Activated T-helper 2 cell treated with anti-CD3 and anti-CD28 coated beads, Interferon-gamma antibody, Interleukin-2, Interleukin-4, amounts not matched to agents 10 μg/mL and 5 μg/mL and 100 μg/mL, durations not matched to agents 14 hours and 24 hours and 36 hours (primary cell): ENCODE measurements at regions not wholly inside any gene's neighbourhood (a gene's known extent, or its start where the extent isn't known, plus 50 kb on each side); places are given as distances from the start of the nearest gene placed in this dataset.

Experiments used
- DNase-seq: peaks from one replicate; pipeline ENCODE4 v3.0.0; 2021; ENCODE audit warnings: low spot score
- H3K27ac Mint-ChIP-seq: one replicate; pipeline ENCODE4 v1.8.0; 2021; ENCODE audit warnings: mixed read lengths
- H3K27me3 Mint-ChIP-seq: one replicate; pipeline ENCODE4 v1.8.0; 2021; ENCODE audit warnings: low read depth, mixed read lengths
- H3K36me3 Mint-ChIP-seq: one replicate; pipeline ENCODE4 v1.8.0; 2021; ENCODE audit warnings: low read depth, mixed read lengths
- H3K4me1 Mint-ChIP-seq: one replicate; pipeline ENCODE4 v1.8.0; 2021; ENCODE audit warnings: low read depth, mixed read lengths
- H3K4me3 Mint-ChIP-seq: one replicate; pipeline ENCODE4 v1.8.0; 2021; ENCODE audit warnings: low read depth, mild to moderate bottlenecking, moderate library complexity, mixed read lengths
- H3K9me3 Mint-ChIP-seq: one replicate; pipeline ENCODE4 v1.8.0; 2021; ENCODE audit warnings: mixed read lengths
- intact Hi-C: fragments of 100-400 bp; cut with micrococcal nuclease; formaldehyde crosslinking; loops from one replicate; pipeline ENCODE4 v1.15.1; 2023

DNA sequence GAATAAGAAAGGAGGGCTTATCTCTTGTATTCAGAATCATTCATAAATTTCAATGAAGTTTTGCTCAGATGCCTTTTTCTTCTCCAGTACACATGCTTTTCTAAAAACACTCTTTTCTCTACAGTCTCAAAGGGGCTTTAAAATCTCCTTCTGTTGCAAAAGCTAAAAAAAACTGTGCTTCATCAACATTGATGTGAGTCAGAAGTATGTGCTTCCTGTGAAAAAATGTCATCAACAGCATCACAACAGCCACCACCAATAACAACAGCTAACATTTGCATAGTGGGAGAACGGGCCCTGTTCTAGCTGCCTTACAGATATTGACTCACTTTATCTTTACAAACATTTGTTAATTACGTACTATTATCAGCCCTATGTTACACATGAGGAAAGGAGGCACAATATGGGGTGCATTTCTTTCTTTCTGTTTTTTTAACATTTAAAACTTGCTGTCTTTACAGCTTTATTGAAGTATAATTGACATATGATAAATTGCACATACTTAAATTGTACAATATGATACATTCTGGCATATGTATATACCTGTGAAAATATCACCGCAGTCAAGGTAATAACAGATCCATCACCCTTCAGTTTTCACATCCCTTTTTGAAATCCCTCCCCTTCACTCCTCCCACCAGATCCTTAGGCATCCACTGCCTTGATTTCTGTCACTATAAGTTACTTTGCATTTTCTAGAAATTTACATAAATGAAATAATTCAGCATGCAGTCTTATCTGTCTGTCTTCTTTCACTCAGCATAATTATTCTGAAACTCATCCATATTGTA lies 1605.4 kb upstream of the LRRTM3 start:
- no peaks in the 10 kb centered on the region for H3K4me1 Mint-ChIP-seq
- intact Hi-C loops, result no loop called here
- DNase-seq, result no peak
- H3K27me3 Mint-ChIP-seq, result no peaks in the 10 kb centered on the region
- no peak overlapping the region for H3K27ac Mint-ChIP-seq
- H3K4me3 Mint-ChIP-seq, result no peak overlapping the region
- H3K9me3 Mint-ChIP-seq, result no peaks in the 10 kb centered on the region
- H3K36me3 Mint-ChIP-seq, result no peaks in the 10 kb centered on the region

DNA sequence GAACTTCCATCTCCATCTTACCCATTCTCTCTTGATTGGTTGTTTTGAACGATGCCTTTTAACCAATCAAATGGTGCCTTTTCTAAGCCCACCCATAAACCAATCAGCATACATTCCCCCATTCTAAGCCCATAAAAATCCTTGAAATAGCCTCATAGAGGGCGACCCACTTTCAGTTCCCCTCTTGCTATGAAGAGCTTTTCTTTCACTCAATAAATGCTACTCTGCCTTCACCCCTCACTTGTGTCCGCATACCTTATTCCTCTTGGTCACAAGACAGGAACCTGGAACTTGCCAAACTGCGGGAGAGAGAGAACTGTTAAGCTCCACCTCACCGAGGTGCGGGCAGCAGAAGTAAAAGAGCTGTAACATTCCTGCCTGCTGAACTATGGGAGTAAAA lies 1602.0 kb upstream of the LRRTM3 start:
- no peaks in the 10 kb centered on the region for H3K9me3 Mint-ChIP-seq
- H3K4me1 Mint-ChIP-seq, result no peaks in the 10 kb centered on the region
- H3K27ac Mint-ChIP-seq, result no peak overlapping the region
- DNase-seq, result no peak
- intact Hi-C loops, result no loop called here
- H3K36me3 Mint-ChIP-seq, result no peaks in the 10 kb centered on the region
- no peaks in the 10 kb centered on the region for H3K27me3 Mint-ChIP-seq
- H3K4me3 Mint-ChIP-seq, result no peak overlapping the region

DNA sequence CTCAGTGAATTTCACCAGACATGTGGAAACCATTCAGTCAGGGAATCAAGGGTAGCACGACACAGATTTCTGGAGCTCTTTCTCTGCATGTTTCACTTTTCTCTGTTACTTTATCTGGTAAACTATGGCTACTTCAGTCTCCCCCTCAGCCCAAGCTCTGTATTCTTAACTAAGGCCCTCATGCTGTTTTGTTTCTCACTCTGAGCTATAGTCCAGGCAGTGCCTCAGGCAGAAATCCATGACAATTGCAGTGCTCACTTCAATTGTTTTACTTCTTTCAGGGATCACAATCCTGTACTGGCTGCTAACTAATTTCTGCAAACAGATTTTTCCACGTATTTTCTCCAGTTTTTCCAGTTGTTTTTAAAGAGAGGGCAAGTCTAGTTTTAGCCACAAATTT lies 1599.9 kb upstream of the LRRTM3 start:
- intact Hi-C loops, result no loop called here
- Mint-ChIP-seq H3K27me3 (no peaks in the 10 kb centered on the region), H3K27ac (no peak overlapping the region), H3K4me1 (no peaks in the 10 kb centered on the region), H3K36me3 (no peaks in the 10 kb centered on the region), H3K9me3 (no peaks in the 10 kb centered on the region), H3K4me3 (no peak overlapping the region)
- DNase-seq, result no peak

DNA sequence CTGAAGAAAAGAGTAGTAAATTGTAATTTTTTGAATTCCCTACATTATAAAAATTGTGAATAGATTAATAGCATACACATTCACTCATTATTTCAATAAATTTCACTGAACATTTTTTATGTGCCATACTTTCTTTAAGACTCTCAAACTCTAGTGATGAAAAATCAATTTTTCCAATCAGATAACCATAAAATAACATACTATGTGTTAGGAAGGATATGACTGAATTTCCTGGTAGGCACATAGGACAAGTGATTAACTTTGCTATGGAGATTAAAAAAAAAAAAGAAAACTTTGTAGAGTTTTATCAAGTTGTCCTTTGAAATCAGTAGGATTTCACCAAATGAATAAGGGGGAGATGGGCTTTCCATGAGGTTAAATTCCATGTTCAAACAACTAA lies 1597.3 kb upstream of the LRRTM3 start:
- H3K9me3 Mint-ChIP-seq, result no peaks in the 10 kb centered on the region
- intact Hi-C loops, result no loop called here
- no peaks in the 10 kb centered on the region for H3K36me3 Mint-ChIP-seq

DNA sequence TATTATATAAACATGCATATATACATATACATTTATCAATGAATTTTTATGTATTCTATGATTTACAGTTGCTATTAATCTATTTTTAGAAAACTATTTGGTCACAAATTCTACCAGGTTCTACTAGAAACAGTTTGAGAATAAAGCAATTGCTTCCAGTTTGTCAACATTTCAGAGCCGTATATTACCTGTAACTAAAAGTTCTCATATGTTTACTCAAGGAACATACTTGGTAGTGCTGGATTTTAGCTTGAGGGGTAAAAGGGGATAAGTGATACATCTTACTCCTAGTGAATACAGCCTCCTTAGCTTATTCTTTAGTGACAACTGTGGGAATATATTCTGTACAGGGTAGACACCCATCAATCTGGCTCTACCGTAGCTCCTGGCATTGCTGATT lies 1590.5 kb upstream of the LRRTM3 start:
- no peaks in the 10 kb centered on the region for H3K36me3 Mint-ChIP-seq
- intact Hi-C loops, result no loop called here

More for the DNA sequence above, 1597.3 kb upstream of the LRRTM3 start:
- Mint-ChIP-seq H3K27me3 (no peaks in the 10 kb centered on the region), H3K27ac (no peak overlapping the region), H3K4me1 (no peaks in the 10 kb centered on the region), H3K4me3 (no peak overlapping the region)
- DNase-seq, result no peak

DNA sequence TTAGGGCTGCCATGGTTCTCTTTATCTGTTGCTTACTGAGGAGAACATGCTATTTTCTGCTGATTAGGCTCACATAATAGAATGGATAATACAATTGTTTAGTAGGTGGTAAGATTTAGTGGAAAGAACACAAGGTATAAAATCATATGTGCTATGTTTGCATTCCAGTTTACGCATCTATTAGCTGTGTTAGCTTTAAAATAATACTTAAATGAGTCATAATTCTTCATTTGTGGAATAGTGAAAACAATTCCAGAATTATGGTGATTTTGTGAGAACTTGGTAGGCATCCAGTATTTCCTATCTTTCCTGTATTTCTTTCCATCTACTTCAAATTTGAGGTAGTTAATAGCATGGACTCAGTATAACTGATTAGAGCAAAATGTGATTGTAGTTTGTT lies 1585.5 kb upstream of the LRRTM3 start:
- Mint-ChIP-seq H3K4me1 (no peaks in the 10 kb centered on the region), H3K27ac (no peak overlapping the region), H3K9me3 (no peaks in the 10 kb centered on the region), H3K27me3 (no peaks in the 10 kb centered on the region), H3K36me3 (no peaks in the 10 kb centered on the region), H3K4me3 (no peak overlapping the region)
- intact Hi-C loops, result no loop called here
- no peak for DNase-seq

More for the DNA sequence above, 1590.5 kb upstream of the LRRTM3 start:
- Mint-ChIP-seq H3K4me1 (no peaks in the 10 kb centered on the region), H3K27me3 (no peaks in the 10 kb centered on the region), H3K27ac (no peak overlapping the region), H3K4me3 (no peak overlapping the region), H3K9me3 (no peaks in the 10 kb centered on the region)
- no peak for DNase-seq

DNA sequence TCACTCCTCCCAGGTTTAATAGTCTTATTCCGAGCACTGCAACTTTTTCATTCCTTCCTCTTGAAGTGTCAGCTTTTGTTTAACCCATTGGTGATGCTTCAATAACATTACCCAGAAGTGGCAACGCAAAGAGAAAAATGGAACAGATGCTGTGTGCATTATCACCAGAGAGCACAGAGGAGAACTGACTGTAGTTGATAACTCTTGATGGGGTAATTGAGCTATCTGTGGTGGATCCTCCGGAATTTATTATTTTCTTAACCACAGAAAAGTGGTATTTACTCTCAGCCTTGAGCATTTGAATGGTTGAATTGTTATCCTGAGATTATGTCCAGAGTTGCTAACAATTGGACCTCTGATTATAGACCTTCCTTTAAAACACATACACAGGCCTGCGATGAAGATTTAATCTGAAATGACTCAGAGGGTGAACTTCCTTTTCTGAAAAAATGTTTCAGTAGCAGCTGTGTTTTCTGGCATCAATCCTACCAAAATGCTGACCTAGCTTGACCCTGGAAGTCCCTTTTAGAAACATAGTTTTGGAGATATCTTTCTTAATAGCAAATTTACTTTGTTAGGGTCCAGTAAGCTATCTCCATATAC lies 1584.4 kb upstream of the LRRTM3 start:
- DNase-seq, result no peak
- Mint-ChIP-seq H3K27ac (no peak overlapping the region), H3K4me1 (no peaks in the 10 kb centered on the region), H3K36me3 (no peaks in the 10 kb centered on the region), H3K27me3 (no peaks in the 10 kb centered on the region), H3K4me3 (no peak overlapping the region), H3K9me3 (no peaks in the 10 kb centered on the region)
- intact Hi-C loops, result no loop called here

DNA sequence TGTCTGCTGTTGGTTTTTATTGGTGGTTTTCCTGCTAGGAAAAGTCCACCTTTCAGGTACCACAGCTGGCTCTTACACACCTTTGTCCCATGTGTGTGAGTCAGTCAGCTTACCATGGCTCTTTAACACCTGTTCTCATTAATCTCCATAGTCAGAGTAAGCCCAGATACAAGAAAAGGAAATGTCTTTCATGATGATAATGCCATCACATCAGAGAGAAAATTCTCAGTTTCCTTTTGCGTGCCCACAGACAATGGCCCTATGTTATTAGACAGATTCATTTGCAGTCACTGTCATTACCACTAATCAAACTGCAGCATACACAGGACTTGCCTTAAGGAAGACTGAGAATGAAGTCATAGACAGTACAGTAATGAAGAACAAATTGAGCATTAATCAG lies 1583.6 kb upstream of the LRRTM3 start:
- Mint-ChIP-seq H3K27me3 (no peaks in the 10 kb centered on the region), H3K27ac (no peak overlapping the region), H3K4me3 (no peak overlapping the region), H3K4me1 (no peaks in the 10 kb centered on the region), H3K36me3 (no peaks in the 10 kb centered on the region), H3K9me3 (peaks cover 8% of the 10 kb centered on the region)
- DNase-seq, result no peak
- intact Hi-C loops, result no loop called here

DNA sequence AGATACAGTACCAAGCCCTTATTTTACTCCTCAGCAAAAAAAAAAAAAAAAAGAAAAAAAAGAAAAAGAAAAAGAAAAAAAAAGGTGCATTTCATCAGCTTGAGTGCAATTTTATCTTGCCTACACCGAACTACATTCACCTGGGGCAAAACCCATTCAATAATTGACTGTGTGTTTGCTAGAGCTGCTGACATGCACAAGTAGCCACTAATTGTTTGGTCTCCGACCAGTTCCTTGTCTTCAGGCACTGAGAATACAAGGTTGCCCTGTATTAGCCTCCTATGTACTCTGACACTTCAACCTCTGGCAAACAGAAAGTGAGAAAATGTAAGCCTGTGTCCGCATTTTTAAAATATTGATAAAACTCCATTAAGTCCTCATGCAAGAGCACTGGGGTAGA lies 1579.4 kb upstream of the LRRTM3 start:
- H3K4me1 Mint-ChIP-seq, result no peaks in the 10 kb centered on the region
- peaks cover 14% of the 10 kb centered on the region for H3K9me3 Mint-ChIP-seq
- H3K4me3 Mint-ChIP-seq, result no peak overlapping the region
- intact Hi-C loops, result no loop called here
- no peak for DNase-seq
- no peaks in the 10 kb centered on the region for H3K27me3 Mint-ChIP-seq
- no peaks in the 10 kb centered on the region for H3K36me3 Mint-ChIP-seq
- no peak overlapping the region for H3K27ac Mint-ChIP-seq

DNA sequence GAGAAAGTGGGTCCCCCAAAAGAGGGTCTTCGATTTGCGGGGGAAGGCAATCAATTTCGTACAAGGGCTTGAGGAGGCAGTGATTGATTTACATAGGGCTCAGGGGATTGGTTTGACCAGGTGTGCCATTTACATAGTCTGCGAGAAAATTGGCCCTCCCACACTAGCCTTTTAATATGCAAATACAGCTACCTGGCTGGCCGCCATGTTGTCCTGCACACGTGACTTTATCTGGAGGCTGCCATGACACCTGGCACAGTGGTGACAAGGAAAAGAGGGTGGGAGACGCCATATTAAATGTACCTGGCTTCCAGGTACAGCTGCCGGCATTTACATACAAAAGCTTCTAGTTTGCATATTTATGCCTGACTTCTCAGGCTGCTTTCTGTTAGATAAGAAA lies 1577.2 kb upstream of the LRRTM3 start:
- Mint-ChIP-seq H3K27ac (no peak overlapping the region), H3K9me3 (peaks cover 21% of the 10 kb centered on the region), H3K27me3 (no peaks in the 10 kb centered on the region), H3K4me3 (no peak overlapping the region), H3K4me1 (no peaks in the 10 kb centered on the region), H3K36me3 (no peaks in the 10 kb centered on the region)
- DNase-seq, result no peak
- intact Hi-C loops, result no loop called here

DNA sequence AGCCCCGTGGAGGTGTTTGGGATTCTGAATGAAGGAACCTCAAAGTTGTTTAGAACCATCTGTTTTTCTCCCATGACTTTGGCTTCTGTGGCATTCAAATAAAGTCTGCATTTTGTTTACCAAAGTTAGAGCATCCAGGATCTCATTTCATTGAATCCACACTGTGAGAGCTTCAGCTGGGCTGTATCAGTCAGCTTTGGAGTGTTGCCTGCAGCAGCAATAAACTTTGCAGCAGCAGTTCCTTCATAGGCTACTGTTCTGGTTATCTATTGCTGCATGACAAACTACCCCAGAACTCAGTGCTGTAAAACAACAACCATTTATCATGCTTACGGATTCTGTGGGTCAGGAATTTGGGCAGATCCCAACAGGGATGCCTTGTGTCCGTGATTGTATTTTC lies 1575.2 kb upstream of the LRRTM3 start:
- intact Hi-C loops, result no loop called here
- H3K4me3 Mint-ChIP-seq, result no peak overlapping the region
- H3K9me3 Mint-ChIP-seq, result peaks cover 24% of the 10 kb centered on the region
- H3K4me1 Mint-ChIP-seq, result no peaks in the 10 kb centered on the region
- DNase-seq, result no peak
- H3K27me3 Mint-ChIP-seq, result no peaks in the 10 kb centered on the region
- no peak overlapping the region for H3K27ac Mint-ChIP-seq
- no peaks in the 10 kb centered on the region for H3K36me3 Mint-ChIP-seq

DNA sequence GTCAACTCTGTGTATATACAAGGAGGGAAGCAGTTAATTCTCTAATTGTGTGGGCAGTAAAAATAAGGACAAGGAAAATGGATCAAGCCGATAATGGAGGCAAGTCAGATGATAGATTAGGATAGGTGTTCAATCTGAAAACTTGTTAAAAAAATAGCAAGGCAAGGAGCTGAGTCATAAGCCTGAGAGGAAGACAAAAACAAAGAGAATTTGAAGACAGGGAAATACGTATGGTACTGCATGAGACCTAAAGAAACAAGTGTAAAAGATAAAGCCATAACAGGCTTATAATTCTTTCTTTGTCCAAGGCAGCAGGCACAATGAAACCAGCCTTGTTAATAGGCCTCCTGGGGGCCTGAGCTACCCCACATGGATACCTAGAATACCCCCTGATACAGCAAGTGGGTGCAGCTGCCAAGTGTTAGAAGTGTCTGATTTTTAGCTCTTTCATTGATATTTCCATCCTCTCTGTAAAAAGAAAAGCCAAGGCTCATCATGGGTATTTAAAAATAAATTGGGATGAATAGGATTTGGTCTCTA lies 1570.6 kb upstream of the LRRTM3 start:
- Mint-ChIP-seq H3K4me1 (no peaks in the 10 kb centered on the region), H3K9me3 (peaks cover 16% of the 10 kb centered on the region), H3K4me3 (no peak overlapping the region)

DNA sequence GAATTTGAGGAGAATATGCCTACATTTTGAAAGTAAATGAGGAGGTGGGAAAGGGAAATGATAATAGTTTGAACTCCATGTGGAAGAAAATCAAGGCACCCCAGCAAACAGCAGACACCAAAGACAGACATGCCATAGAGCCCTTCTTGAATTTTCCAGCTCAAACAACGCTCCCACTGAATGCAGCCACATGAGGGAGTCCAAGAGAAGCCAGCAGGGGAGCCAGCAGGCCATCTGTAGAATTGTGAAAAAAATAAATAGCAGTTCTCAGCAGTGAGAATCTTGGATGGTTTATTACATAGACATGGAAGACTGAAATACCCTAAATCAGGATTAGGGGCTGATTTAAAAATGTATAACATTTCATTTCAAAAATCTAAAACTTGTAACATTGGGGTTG lies 1567.3 kb upstream of the LRRTM3 start:
- DNase-seq, result no peak
- intact Hi-C loops, result no loop called here
- Mint-ChIP-seq H3K36me3 (no peaks in the 10 kb centered on the region), H3K4me3 (no peak overlapping the region), H3K27ac (no peak overlapping the region), H3K4me1 (no peaks in the 10 kb centered on the region), H3K9me3 (peaks cover 16% of the 10 kb centered on the region), H3K27me3 (no peaks in the 10 kb centered on the region)

More for the DNA sequence above, 1570.6 kb upstream of the LRRTM3 start:
- intact Hi-C loops, result no loop called here
- no peak for DNase-seq
- Mint-ChIP-seq H3K27me3 (no peaks in the 10 kb centered on the region), H3K36me3 (no peaks in the 10 kb centered on the region), H3K27ac (no peak overlapping the region)
